Stimulated activated memory B cell treated with anti-CD40 and anti-IgM and Interleukin-4, amounts not matched to agents 10 μg/mL and 1 μg/mL and 100 μg/mL, for 72 hours (primary cell): ENCODE measurements at regions not wholly inside any gene's neighbourhood (a gene's known extent, or its start where the extent isn't known, plus 50 kb on each side); places are given as distances from the start of the nearest gene placed in this dataset.
"Not testable (repeated sequence)": the region's sequence is repeated elsewhere in the genome, so short reads cannot be mapped to it uniquely, and the experiment has no call there.

Experiments used
- ATAC-seq: fragments of 150-1000 bp; cut with Tn5 transposase; 2 replicates; pipeline ENCODE4 v1.10.0; 2021
- H3K27ac Mint-ChIP-seq: one replicate; pipeline ENCODE4 v1.8.0; 2022; ENCODE audit warnings: mild to moderate bottlenecking, mixed read lengths
- H3K27me3 Mint-ChIP-seq: one replicate; pipeline ENCODE4 v1.8.0; 2022; ENCODE audit warnings: mixed read lengths
- H3K36me3 Mint-ChIP-seq: one replicate; pipeline ENCODE4 v1.8.0; 2022; ENCODE audit warnings: mixed read lengths
- H3K4me1 Mint-ChIP-seq: one replicate; pipeline ENCODE4 v1.8.0; 2022; ENCODE audit warnings: mixed read lengths
- H3K4me3 Mint-ChIP-seq: one replicate; pipeline ENCODE4 v1.8.0; 2022; ENCODE audit warnings: mild to moderate bottlenecking, moderate library complexity, mixed read lengths
- H3K9me3 Mint-ChIP-seq: one replicate; pipeline ENCODE4 v1.8.0; 2022; ENCODE audit warnings: mixed read lengths

GRCh38 chr6:27601668-27602254 is 128.9 kb upstream of the ZNF184 start:
- Mint-ChIP-seq H3K4me1 (peaks cover 5% of the 10 kb centered on the region), H3K9me3 (peaks cover 7% of the 10 kb centered on the region), H3K36me3 (no peaks in the 10 kb centered on the region), H3K27me3 (peaks cover 75% of the 10 kb centered on the region), H3K27ac (no peak overlapping the region), H3K4me3 (no peak overlapping the region)
- no peak for ATAC-seq

- peaks cover 5% of the 10 kb centered on the region for H3K4me1 Mint-ChIP-seq
- no peak for ATAC-seq
- peaks cover 7% of the 10 kb centered on the region for H3K9me3 Mint-ChIP-seq
- peaks cover 57% of the 10 kb centered on the region for H3K27me3 Mint-ChIP-seq
- no peak overlapping the region for H3K4me3 Mint-ChIP-seq
- H3K36me3 Mint-ChIP-seq, result no peaks in the 10 kb centered on the region
- no peak overlapping the region for H3K27ac Mint-ChIP-seq
Measured at GRCh38 chr6:27599859-27600532, 127.1 kb upstream of the ZNF184 start.

- peaks cover 34% of the 10 kb centered on the region for H3K27me3 Mint-ChIP-seq
- H3K9me3 Mint-ChIP-seq, H3K27ac Mint-ChIP-seq, H3K4me3 Mint-ChIP-seq, H3K36me3 Mint-ChIP-seq, ATAC-seq, H3K4me1 Mint-ChIP-seq: not testable (repeated sequence)
Measured at GRCh38 chr6:27597031-27597567, 124.2 kb upstream of the ZNF184 start.

- H3K36me3 Mint-ChIP-seq, result no peaks in the 10 kb centered on the region
- H3K4me3 Mint-ChIP-seq, result no peak overlapping the region
- H3K4me1 Mint-ChIP-seq, result no peaks in the 10 kb centered on the region
- H3K27me3 Mint-ChIP-seq, result peaks cover 18% of the 10 kb centered on the region
- no peak for ATAC-seq
- H3K9me3 Mint-ChIP-seq, result no peaks in the 10 kb centered on the region
- no peak overlapping the region for H3K27ac Mint-ChIP-seq
Measured at GRCh38 chr6:27593861-27594260, 121.0 kb upstream of the ZNF184 start.

- Mint-ChIP-seq H3K36me3 (no peaks in the 10 kb centered on the region), H3K27ac (no peak overlapping the region), H3K9me3 (no peaks in the 10 kb centered on the region), H3K4me3 (no peak overlapping the region), H3K4me1 (no peaks in the 10 kb centered on the region), H3K27me3 (peaks cover 16% of the 10 kb centered on the region)
- ATAC-seq, result no peak
Measured at GRCh38 chr6:27593200-27593818, 120.4 kb upstream of the ZNF184 start.

GRCh38 chr6:27592481-27593199 is 119.7 kb upstream of the ZNF184 start:
- Mint-ChIP-seq H3K36me3 (no peaks in the 10 kb centered on the region), H3K4me1 (no peaks in the 10 kb centered on the region), H3K4me3 (no peak overlapping the region), H3K27me3 (peaks cover 20% of the 10 kb centered on the region), H3K27ac (no peak overlapping the region), H3K9me3 (no peaks in the 10 kb centered on the region)
- peak; percentile 65 for ATAC-seq

- Mint-ChIP-seq H3K4me3 (no peak overlapping the region), H3K27ac (no peak overlapping the region), H3K9me3 (no peaks in the 10 kb centered on the region), H3K36me3 (no peaks in the 10 kb centered on the region), H3K27me3 (peaks cover 24% of the 10 kb centered on the region), H3K4me1 (no peaks in the 10 kb centered on the region)
- ATAC-seq, result no peak
Measured at GRCh38 chr6:27591699-27592480, 119.0 kb upstream of the ZNF184 start.

GRCh38 chr6:27585316-27585715 is 112.4 kb upstream of the ZNF184 start:
- H3K4me1 Mint-ChIP-seq, H3K4me3 Mint-ChIP-seq, H3K36me3 Mint-ChIP-seq, H3K27ac Mint-ChIP-seq, ATAC-seq, H3K9me3 Mint-ChIP-seq: not testable (repeated sequence)
- H3K27me3 Mint-ChIP-seq, result peaks cover 85% of the 10 kb centered on the region

GRCh38 chr6:27584326-27584725 is 111.4 kb upstream of the ZNF184 start:
- no peak overlapping the region for H3K27ac Mint-ChIP-seq
- ATAC-seq, result no peak
- no peak overlapping the region for H3K4me3 Mint-ChIP-seq
- H3K27me3 Mint-ChIP-seq, result peaks cover 91% of the 10 kb centered on the region
- no peaks in the 10 kb centered on the region for H3K9me3 Mint-ChIP-seq
- H3K36me3 Mint-ChIP-seq, result no peaks in the 10 kb centered on the region
- no peaks in the 10 kb centered on the region for H3K4me1 Mint-ChIP-seq

- Mint-ChIP-seq H3K27ac (no peak overlapping the region), H3K4me3 (peak overlapping the region; percentile 39), H3K27me3 (peaks cover 95% of the 10 kb centered on the region), H3K36me3 (no peaks in the 10 kb centered on the region), H3K9me3 (no peaks in the 10 kb centered on the region), H3K4me1 (no peaks in the 10 kb centered on the region)
- no peak for ATAC-seq
Measured at GRCh38 chr6:27582928-27583725, 110.2 kb upstream of the ZNF184 start.

GRCh38 chr6:27579973-27580372 is 107.1 kb upstream of the ZNF184 start:
- no peaks in the 10 kb centered on the region for H3K9me3 Mint-ChIP-seq
- no peaks in the 10 kb centered on the region for H3K4me1 Mint-ChIP-seq
- no peaks in the 10 kb centered on the region for H3K36me3 Mint-ChIP-seq
- H3K27me3 Mint-ChIP-seq, result peaks cover 73% of the 10 kb centered on the region
- H3K27ac Mint-ChIP-seq, result no peak overlapping the region
- no peak for ATAC-seq
- no peak overlapping the region for H3K4me3 Mint-ChIP-seq

GRCh38 chr6:27577922-27578321 is 105.0 kb upstream of the ZNF184 start:
- Mint-ChIP-seq H3K27me3 (peaks cover 63% of the 10 kb centered on the region), H3K4me3 (no peak overlapping the region), H3K36me3 (no peaks in the 10 kb centered on the region), H3K4me1 (no peaks in the 10 kb centered on the region), H3K27ac (no peak overlapping the region), H3K9me3 (no peaks in the 10 kb centered on the region)
- ATAC-seq, result no peak

- H3K27ac Mint-ChIP-seq, result no peak overlapping the region
- no peaks in the 10 kb centered on the region for H3K36me3 Mint-ChIP-seq
- no peaks in the 10 kb centered on the region for H3K9me3 Mint-ChIP-seq
- no peak overlapping the region for H3K4me3 Mint-ChIP-seq
- no peaks in the 10 kb centered on the region for H3K4me1 Mint-ChIP-seq
- ATAC-seq, result no peak
- H3K27me3 Mint-ChIP-seq, result peaks cover 41% of the 10 kb centered on the region
Measured at GRCh38 chr6:27575594-27576361, 102.9 kb upstream of the ZNF184 start.
